SHP77 (cell line): ENCODE measurements at regions not wholly inside any gene's neighbourhood (a gene's known extent, or its start where the extent isn't known, plus 50 kb on each side); places are given as distances from the start of the nearest gene placed in this dataset.

Source experiments
- DNase-seq, 2 experiments: peaks; one replicate each; lab custom pipeline; 2025; lab: John Stamatoyannopoulos, UW

DNA sequence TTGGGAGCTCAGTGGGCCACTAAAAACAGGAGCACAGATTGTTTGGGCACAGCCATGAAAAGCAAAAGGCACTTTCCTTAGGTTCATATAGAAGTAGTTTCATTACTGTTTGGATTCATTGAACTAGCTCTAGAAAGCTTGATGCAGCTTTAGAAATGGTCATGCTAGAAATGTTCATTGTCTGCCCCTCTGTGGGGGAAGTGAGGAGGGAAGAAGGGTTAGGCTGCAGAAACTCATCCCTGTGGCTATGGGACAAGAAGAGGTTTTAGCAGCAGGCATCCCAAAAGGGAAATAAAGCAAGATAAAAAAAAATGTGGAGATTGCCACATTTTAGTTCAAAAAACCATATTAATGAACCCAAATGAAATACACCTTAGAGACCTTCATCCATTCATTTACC, 359.6 kb upstream of the PTBP2 start:
- DNase-seq, result no peak

GRCh38 chr1:96362623-96363022, 359.0 kb upstream of the PTBP2 start:
- DNase-seq, result no peak

GRCh38 chr1:96363826-96364225, 357.8 kb upstream of the PTBP2 start:
- DNase-seq, result no peak

- no peak for DNase-seq
Measured at GRCh38 chr1:96364576-96364975, 357.0 kb upstream of the PTBP2 start.

DNA sequence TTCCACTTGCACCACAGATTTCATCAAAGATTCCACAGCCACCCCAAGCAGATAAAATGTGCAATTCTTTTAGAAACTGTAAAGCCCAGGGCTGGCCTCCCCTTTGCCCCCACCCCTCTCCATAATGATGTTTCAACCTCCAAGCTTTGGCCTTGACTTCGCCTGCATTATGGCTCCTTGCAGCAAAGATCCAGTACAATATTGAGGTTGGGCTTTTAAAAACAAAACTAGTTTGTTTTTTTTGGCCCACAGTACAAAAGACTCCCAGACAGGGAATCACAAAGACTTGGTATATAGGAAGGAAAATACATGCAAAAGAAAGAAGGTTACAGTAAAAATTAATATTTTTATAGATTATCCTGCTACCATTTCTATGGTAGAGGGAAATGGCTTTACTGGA, 356.5 kb upstream of the PTBP2 start:
- DNase-seq, result no peak

- DNase-seq, result no peak
Measured at GRCh38 chr1:96365596-96366390, 355.8 kb upstream of the PTBP2 start.

- DNase-seq, result no peak
Measured at GRCh38 chr1:96366516-96366915, 355.1 kb upstream of the PTBP2 start.

- no peak for DNase-seq
Measured at GRCh38 chr1:96367791-96368190, 353.8 kb upstream of the PTBP2 start.

DNA sequence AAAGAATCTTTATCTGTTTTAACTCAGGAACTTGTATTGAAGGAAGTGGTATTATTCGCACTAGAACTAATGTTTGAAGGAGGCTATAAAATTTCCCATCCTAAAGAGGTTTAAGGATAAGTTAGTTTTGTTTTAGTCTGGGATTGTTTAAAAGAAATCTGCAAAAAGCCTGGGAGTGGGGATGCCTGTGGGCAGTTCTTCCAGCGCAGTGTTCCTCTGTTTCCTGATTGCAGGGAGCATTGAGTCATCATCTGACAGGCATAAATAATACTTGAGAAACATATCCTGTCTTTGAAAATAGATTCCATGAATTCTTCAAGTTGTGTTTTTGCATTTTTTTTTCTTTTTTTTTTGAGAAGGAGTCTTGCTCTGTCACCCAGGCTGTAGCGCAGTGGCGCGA, 350.8 kb upstream of the PTBP2 start:
- DNase-seq, result no peak

GRCh38 chr1:96372881-96373280, 348.7 kb upstream of the PTBP2 start:
- DNase-seq, result no peak

DNA sequence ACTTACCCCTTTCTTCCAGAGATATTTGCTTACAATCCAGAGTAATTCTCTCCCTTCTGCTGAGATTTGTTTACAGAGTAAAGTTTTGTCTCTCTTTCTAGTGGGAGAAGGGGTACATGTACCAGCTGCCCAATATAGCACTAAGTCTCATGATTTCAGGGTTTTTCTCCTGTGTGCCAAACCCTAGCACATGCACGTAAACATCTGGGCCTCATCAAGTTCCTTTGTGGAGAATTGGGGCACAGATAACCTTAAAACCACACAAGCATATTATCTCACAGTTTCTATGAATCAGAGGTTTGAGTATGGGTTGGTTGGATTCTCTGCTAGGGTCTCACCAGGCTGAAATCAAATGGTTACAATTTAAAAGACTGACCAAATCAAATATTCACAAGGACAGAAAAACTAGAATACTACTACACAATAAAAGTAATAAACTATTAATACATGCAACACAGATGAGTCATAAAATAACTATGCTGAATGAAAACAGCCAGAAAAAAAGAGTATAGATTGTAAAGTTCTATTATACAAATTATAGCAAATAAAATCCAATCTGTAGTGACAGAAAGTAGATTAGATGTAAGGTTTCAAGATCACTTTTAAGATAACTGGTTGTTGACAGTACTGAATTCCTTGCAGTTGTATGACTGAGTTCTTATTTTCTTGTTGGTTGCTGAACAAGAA, 347.4 kb upstream of the PTBP2 start:
- no peak for DNase-seq

- no peak for DNase-seq
Measured at GRCh38 chr1:96376846-96377245, 344.7 kb upstream of the PTBP2 start.

- DNase-seq, result no peak
Measured at GRCh38 chr1:96384611-96385010, 337.0 kb upstream of the PTBP2 start.

GRCh38 chr1:96387785-96388184, 333.8 kb upstream of the PTBP2 start:
- no peak for DNase-seq

DNA sequence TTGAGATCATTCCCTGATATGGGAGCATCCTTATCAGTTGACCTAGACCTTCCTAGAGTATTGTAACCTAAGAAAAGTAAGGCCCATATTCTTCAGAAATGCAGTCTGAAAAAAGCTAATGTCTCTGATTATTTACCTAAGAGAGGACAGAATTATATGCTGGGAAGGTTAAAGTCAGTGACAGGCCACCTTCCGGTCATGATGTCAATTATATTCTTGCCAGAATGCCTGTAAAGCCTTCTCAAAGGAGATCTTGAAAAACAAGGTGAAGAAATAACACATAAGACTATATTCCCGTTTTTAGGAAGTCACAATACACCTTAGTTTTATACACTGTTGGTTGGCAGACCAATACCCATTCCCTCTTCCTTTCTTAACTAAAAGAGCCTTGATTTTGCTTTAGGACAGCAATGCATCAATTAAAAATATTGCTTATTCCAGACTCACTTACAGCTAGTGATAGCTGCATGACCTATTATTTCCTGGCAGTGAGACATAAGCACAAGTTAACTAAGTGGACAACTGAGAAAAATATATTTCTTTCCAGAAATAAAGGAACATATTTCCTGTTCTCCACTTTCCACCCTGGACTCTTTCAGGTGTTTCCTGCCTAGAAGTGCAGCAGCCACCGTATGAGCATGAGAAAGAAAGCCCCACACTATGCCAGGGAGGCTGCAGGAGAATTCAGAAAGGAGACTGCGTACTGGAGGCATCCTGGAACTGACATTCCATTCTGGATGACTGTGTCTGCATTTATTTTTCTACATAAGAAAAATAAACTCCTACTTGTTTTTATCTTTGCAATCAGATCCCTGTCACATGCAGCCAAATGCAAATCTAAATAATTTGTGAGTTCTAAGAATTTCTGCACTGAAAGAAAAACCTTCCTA, 332.9 kb upstream of the PTBP2 start:
- DNase-seq, result no peak

- no peak for DNase-seq
Measured at GRCh38 chr1:96400089-96400488, 321.5 kb upstream of the PTBP2 start.

DNA sequence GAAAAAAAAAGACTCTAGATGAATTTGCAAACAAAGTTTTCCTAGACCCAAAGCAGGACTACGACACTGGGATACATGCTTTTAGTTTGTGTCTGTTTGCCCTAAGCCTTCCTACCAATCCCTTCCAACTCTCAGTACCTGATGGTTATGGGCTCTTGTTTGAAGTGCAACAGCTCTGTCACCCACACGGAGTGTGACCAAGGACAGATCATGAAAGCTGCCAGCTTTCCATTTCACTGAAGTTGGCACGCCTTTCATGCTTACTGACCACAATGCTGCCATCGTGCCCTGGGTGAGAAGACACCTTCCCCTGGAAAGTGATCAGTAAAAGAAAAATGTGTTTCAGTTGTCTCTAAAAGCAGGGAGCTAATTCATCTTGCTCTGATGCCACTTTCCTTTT, 312.5 kb upstream of the PTBP2 start:
- DNase-seq, result no peak

GRCh38 chr1:96409689-96410088, 311.9 kb upstream of the PTBP2 start:
- no peak for DNase-seq

- DNase-seq, result no peak
Measured at GRCh38 chr1:96411006-96411405, 310.6 kb upstream of the PTBP2 start.

GRCh38 chr1:96414598-96414997, 307.0 kb upstream of the PTBP2 start:
- no peak for DNase-seq

DNA sequence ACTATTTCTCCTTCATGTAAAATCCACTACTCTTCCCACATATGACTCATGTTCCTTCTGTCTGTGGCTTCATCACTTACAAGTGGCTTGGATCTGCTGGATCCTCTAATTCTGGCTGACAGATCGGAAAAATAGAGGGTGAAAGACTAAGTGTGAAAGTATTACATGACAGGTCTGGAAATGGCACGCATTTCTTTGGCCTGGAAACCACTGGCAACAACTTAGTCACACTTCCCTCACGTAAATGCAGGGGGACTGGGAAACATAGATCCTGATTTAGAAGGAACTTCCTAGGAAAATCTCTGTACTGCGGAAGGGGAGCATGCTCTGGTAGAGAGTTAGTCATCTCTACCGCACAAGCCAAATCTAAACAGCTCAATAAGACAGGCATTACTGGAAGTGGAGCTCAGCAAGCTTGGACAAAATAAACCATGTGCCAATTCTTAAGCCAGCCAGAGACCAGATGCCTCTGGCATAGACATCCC, 305.4 kb upstream of the PTBP2 start:
- DNase-seq, result no peak

DNA sequence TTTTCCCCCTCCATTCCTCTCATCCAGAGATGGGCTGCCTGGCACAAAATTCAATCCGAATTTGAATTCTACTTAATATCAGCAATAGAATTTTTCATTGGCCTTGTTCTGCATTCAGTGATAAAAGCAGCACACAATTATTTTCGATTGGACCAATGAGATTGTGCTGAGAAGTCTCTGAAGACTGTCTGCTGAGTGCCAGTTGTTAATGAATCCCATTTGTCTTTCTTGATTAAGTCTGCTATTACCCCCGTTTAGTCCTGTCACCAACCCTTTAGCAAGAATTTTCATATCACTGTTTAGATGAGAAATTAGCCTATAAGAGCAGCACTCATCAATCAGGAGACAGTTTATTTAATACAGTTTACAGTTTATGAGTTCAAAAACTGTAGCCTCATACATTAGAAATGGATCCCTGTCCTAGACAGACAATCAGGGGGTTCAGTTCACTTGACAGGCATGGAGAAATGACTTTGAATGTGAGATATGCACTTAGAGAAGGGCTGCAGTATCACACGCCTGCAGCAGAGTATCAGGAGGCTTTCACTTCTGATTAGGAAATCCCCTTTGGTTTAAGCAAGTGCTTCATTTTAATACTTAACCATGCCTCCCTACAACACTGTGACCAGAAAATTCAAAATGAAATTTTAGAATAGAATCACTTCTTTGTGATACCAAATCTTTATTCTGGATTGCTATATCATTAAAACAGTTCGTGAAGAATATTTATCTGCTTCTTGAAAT, 304.7 kb upstream of the PTBP2 start:
- no peak for DNase-seq
